IMR-90 (cell line): ENCODE measurements at regions not wholly inside any gene's neighbourhood (a gene's known extent, or its start where the extent isn't known, plus 50 kb on each side); places are given as distances from the start of the nearest gene placed in this dataset.
"Not testable (repeated sequence)": the region's sequence is repeated elsewhere in the genome, so short reads cannot be mapped to it uniquely, and the experiment has no call there.

Experiments
- ATAC-seq: fragments of 200-7000 bp; cut with Tn5 transposase; 2 replicates; pipeline ENCODE4 v1.9.1; 2020; ENCODE audit warnings: low read depth, mild to moderate bottlenecking, moderate library complexity
- BruUV-seq: library from RNA; stranded (reverse); fragments of 400-500 nt; replicated peaks from 2 replicates; lab custom pipeline; 2021; lab: Mats Ljungman, UMichigan
- CTCF ChIA-PET: fragments of 300-600 bp; formaldehyde crosslinking; extraction: SDS; loops from one replicate; lab custom pipeline; 2021; ENCODE audit warnings: antibody characterized with exemption; lab: Yijun Ruan, JAX
- POLR2A ChIA-PET: fragments of 300-600 bp; sonication (Branson Sonifier 250); formaldehyde crosslinking; loops from one replicate; lab custom pipeline; 2022; ENCODE audit warnings: antibody characterized with exemption; ENCODE audit not compliant: unreplicated experiment; lab: Charles Lee
- DNase-seq: peaks from one replicate; pipeline ENCODE4 v3.0.0; 2013
- H2AFZ ChIP-seq: replicated peaks from 2 replicates; pipeline ENCODE3; 2013; ENCODE audit warnings: low read length, mild to moderate bottlenecking; ENCODE audit not compliant: poor library complexity
- H2AK5ac ChIP-seq: 2 replicates; pipeline ENCODE4 v1.6.1; 2013; ENCODE audit warnings: low read depth, low read length, inconsistent platforms
- H2AK9ac ChIP-seq: replicated peaks from 2 replicates; pipeline ENCODE3; 2013; ENCODE audit warnings: mild to moderate bottlenecking, low read depth, low read length, moderate library complexity; ENCODE audit not compliant: poor library complexity
- H2BK120ac ChIP-seq: 2 replicates; pipeline ENCODE4 v1.6.1; 2013; ENCODE audit warnings: low read depth, low read length, inconsistent platforms
- H2BK15ac ChIP-seq: 3 replicates; pipeline ENCODE4 v1.6.1; 2013; ENCODE audit warnings: low read depth, low read length, inconsistent platforms
- H2BK20ac ChIP-seq: 2 replicates; pipeline ENCODE4 v1.6.1; 2013; ENCODE audit warnings: low read depth, mild to moderate bottlenecking, inconsistent platforms, low read length, moderate library complexity
- H2BK5ac ChIP-seq: 2 replicates; pipeline ENCODE4 v1.6.1; 2013; ENCODE audit warnings: mild to moderate bottlenecking, low read depth, low read length, inconsistent platforms; ENCODE audit not compliant: poor library complexity, severe bottlenecking
- H3K14ac ChIP-seq: replicated peaks from 2 replicates; pipeline ENCODE4 v1.6.1; 2013; ENCODE audit warnings: low read depth, low read length, inconsistent platforms
- H3K18ac ChIP-seq: 2 replicates; pipeline ENCODE4 v1.6.1; 2013; ENCODE audit warnings: low read depth, low read length, control low read depth
- H3K23ac ChIP-seq: 2 replicates; pipeline ENCODE4 v1.6.1; 2013; ENCODE audit warnings: low read depth, low read length, inconsistent platforms
- H3K27ac ChIP-seq: 2 replicates; pipeline ENCODE4 v1.5.1; 2013; ENCODE audit warnings: mild to moderate bottlenecking, control low read depth, low read length; ENCODE audit not compliant: insufficient read depth
- H3K27me3 ChIP-seq: 2 replicates; pipeline ENCODE4 v1.6.1; 2013; ENCODE audit warnings: low read length; ENCODE audit not compliant: control insufficient read depth, insufficient read depth
- H3K36me3 ChIP-seq: 2 replicates; pipeline ENCODE4 v1.6.1; 2013; ENCODE audit warnings: low read length, mixed read lengths; ENCODE audit not compliant: control insufficient read depth, insufficient read depth
- H3K4ac ChIP-seq: 2 replicates; pipeline ENCODE4 v1.6.1; 2013; ENCODE audit warnings: low read depth, low read length, inconsistent platforms
- H3K4me1 ChIP-seq: 2 replicates; pipeline ENCODE4 v1.6.1; 2013; ENCODE audit warnings: low read length, mixed read lengths; ENCODE audit not compliant: control insufficient read depth, insufficient read depth
- H3K4me2 ChIP-seq: 2 replicates; pipeline ENCODE4 v1.6.1; 2013; ENCODE audit warnings: low read depth, mild to moderate bottlenecking, control low read depth, low read length, moderate library complexity
- H3K4me3 ChIP-seq: 2 replicates; pipeline ENCODE4 v1.5.1; 2013; ENCODE audit warnings: low read depth, mild to moderate bottlenecking, control low read depth, low read length, moderate library complexity; ENCODE audit not compliant: insufficient read depth
- H3K56ac ChIP-seq: 2 replicates; pipeline ENCODE4 v1.6.1; 2013; ENCODE audit warnings: low read length, inconsistent platforms; ENCODE audit not compliant: insufficient read depth; ENCODE audit errors: extremely low read depth
- H3K79me1 ChIP-seq, 2 experiments: 2 replicates each; pipeline ENCODE4 v1.6.1; 2013; ENCODE audit warnings: low read length in 2 of 2, inconsistent platforms in 1 of 2, low read depth in 1 of 2
- H3K9ac ChIP-seq: 2 replicates; pipeline ENCODE4 v1.6.1; 2013; ENCODE audit warnings: low read depth, low read length, control low read depth
- H3K9me1 ChIP-seq: 2 replicates; pipeline ENCODE4 v1.6.1; 2013; ENCODE audit warnings: low read length, inconsistent platforms; ENCODE audit not compliant: insufficient read depth
- H3K9me3 ChIP-seq: 2 replicates; pipeline ENCODE4 v1.6.1; 2013; ENCODE audit warnings: low read length; ENCODE audit not compliant: control insufficient read depth, insufficient read depth
- H4K20me1 ChIP-seq: 2 replicates; pipeline ENCODE4 v1.6.1; 2013; ENCODE audit warnings: low read length, inconsistent platforms; ENCODE audit not compliant: insufficient read depth
- H4K5ac ChIP-seq: 2 replicates; pipeline ENCODE4 v1.6.1; 2013; ENCODE audit warnings: mild to moderate bottlenecking, low read depth, low read length, control low read depth
- H4K8ac ChIP-seq, 2 experiments: 2 replicates each; pipeline ENCODE4 v1.6.1; 2013; ENCODE audit warnings: low read depth in 2 of 2, low read length in 2 of 2, control low read depth in 1 of 2, inconsistent platforms in 1 of 2
- H4K91ac ChIP-seq: 2 replicates; pipeline ENCODE4 v1.6.1; 2013; ENCODE audit warnings: low read depth, low read length, inconsistent platforms; ENCODE audit not compliant: insufficient read depth
- WGBS, 2 experiments: methylation state at CpG; one replicate each; pipeline versions ENCODE4 v1.1.5 to v1.1.7; 2013; ENCODE audit warnings: missing lambda C conversion rate in 2 of 2; ENCODE audit not compliant: insufficient read length in 1 of 2; ENCODE audit errors: extremely low coverage in 2 of 2; 5-methylcytosine and 5-hydroxymethylcytosine counted together
- dilution Hi-C: fragments of 300-500 bp; cut with HindIII; formaldehyde crosslinking; loops from one replicate; pipeline ENCODE4 v1.14.3; 2018; ENCODE audit warnings: low sequenced_read_pairs; ENCODE audit not compliant: unreplicated experiment
- in situ Hi-C: fragments of 300-500 bp; cut with MboI; formaldehyde crosslinking; loops from 3 replicates; pipeline ENCODE4 v1.14.3; 2019; ENCODE audit warnings: low sequenced_read_pairs, inconsistent platforms, mixed read lengths
- intact Hi-C: fragments of 100-400 bp; cut with micrococcal nuclease; formaldehyde crosslinking; loops from 2 replicates; pipeline ENCODE4 v1.10.0; 2022

DNA sequence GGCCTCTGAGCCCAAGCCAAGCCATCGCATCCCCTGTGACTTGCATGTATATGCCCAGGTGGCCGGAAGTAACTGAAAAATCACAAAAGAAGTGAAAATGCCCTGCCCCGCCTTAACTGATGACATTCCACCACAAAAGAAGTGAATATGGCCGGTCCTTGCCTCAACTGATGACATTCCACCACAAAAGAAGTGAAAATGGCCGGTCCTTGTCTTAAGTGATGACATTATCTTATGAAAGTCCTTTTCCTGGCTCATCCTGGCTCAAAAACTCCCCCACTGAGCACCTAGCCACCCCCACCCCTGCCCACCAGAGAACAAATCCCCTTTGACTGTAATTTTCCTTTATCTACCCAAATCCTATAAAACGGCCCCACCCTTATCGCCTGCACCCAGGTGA lies 712.7 kb upstream of the PABPC4L start:
- POLR2A ChIA-PET, H4K8ac ChIP-seq, H3K36me3 ChIP-seq, CTCF ChIA-PET, H3K56ac ChIP-seq, H3K9me1 ChIP-seq, H3K9ac ChIP-seq, H3K4me3 ChIP-seq, in situ Hi-C loops, dilution Hi-C loops, H3K14ac ChIP-seq, H2AFZ ChIP-seq, H3K4me1 ChIP-seq, H2AK9ac ChIP-seq, H4K91ac ChIP-seq, H2BK20ac ChIP-seq, H4K20me1 ChIP-seq, H2AK5ac ChIP-seq, H3K4ac ChIP-seq, H2BK5ac ChIP-seq, H3K9me3 ChIP-seq, H3K23ac ChIP-seq, ATAC-seq, H3K4me2 ChIP-seq, H3K79me1 ChIP-seq, H2BK120ac ChIP-seq, H2BK15ac ChIP-seq, H3K27me3 ChIP-seq, H3K27ac ChIP-seq, intact Hi-C loops, DNase-seq, BruUV-seq, H3K18ac ChIP-seq, H4K5ac ChIP-seq: not testable (repeated sequence)
- no CpG with 5 or more reads among the region's 7 CpGs for WGBS, 2 experiments
